HCT116 (cell line): ENCODE measurements at regions not wholly inside any gene's neighbourhood (a gene's known extent, or its start where the extent isn't known, plus 50 kb on each side); places are given as distances from the start of the nearest gene placed in this dataset.

Source experiments
- ATAC-seq: fragments of 200-7000 bp; cut with Tn5 transposase; 2 replicates; pipeline ENCODE4 v1.9.1; 2020; ENCODE audit warnings: mild to moderate bottlenecking, moderate library complexity
- BruUV-seq: library from RNA; stranded (reverse); fragments of 400-500 nt; replicated peaks from 2 replicates; lab custom pipeline; 2021; lab: Mats Ljungman, UMichigan
- CTCF ChIA-PET: fragments of 300-600 bp; sonication (Branson Sonifier 250); formaldehyde crosslinking; loops from one replicate; lab custom pipeline; 2021; ENCODE audit warnings: antibody characterized with exemption; lab: Charles Lee
- POLR2A ChIA-PET: fragments of 300-600, 350-600 bp; sonication (Branson Sonifier 250); formaldehyde crosslinking; loops from one replicate; lab custom pipeline; 2021; ENCODE audit warnings: antibody characterized with exemption; lab: Charles Lee
- RAD21 ChIA-PET, 2 experiments: fragments of 300-600 bp; sonication (Branson Sonifier 250); formaldehyde crosslinking; loops; one replicate each; lab custom pipeline; 2023; ENCODE audit warnings: low total read pairs in 2 of 2; ENCODE audit not compliant: uncharacterized antibody in 2 of 2, unreplicated experiment in 2 of 2, low non-redundant PET in 1 of 2; lab: Charles Lee
- DNase-seq: peaks from one replicate; pipeline ENCODE4 v3.0.0-alpha.2; 2010; ENCODE audit warnings: low read depth, low spot score
- H2AFZ ChIP-seq: fragments of 200-600 bp; shearing (Covaris generic), sonication (generic); 2 replicates; pipeline ENCODE4 v1.6.1; 2017; ENCODE audit warnings: low read depth, mixed run types, mixed read lengths, antibody characterized with exemption, low read length; ENCODE audit not compliant: poor library complexity, severe bottlenecking
- H3K27ac ChIP-seq: 2 replicates; pipeline ENCODE4 v1.5.1; 2012; ENCODE audit warnings: low read depth, low read length
- H3K27me3 ChIP-seq: fragments of 200-600 bp; sonication (generic); 2 replicates; pipeline ENCODE4 v1.6.1; 2016; ENCODE audit warnings: mixed run types, low read length, mixed read lengths; ENCODE audit not compliant: insufficient read depth
- H3K36me3 ChIP-seq, 2 experiments: fragments of 200-500 bp in 1 of 2; fragments of 200-600 bp in 1 of 2; sonication (Bioruptor generic) in 1 of 2; sonication (generic) in 1 of 2; 2 replicates each; pipeline versions ENCODE4 v1.5.1 to v1.6.1; 2014 to 2016; ENCODE audit warnings: low read length in 2 of 2, inconsistent platforms in 1 of 2, mixed read lengths in 1 of 2, mixed run types in 1 of 2; ENCODE audit not compliant: insufficient read depth in 2 of 2, control insufficient read depth in 1 of 2
- H3K4me1 ChIP-seq, 2 experiments: fragments of 200-600 bp in 1 of 2; sonication (generic) in 1 of 2; 2 replicates each; pipeline versions ENCODE4 v1.5.1 to v1.6.1; 2012 to 2017; ENCODE audit warnings: low read length in 2 of 2, inconsistent platforms in 1 of 2, mild to moderate bottlenecking in 1 of 2, mixed read lengths in 1 of 2, mixed run types in 1 of 2, moderate library complexity in 1 of 2; ENCODE audit not compliant: insufficient read depth in 2 of 2, control insufficient read depth in 1 of 2
- H3K4me2 ChIP-seq: fragments of 200-600 bp; sonication (generic); 2 replicates; pipeline ENCODE4 v1.6.1; 2017; ENCODE audit warnings: mixed run types, low read length, mixed read lengths
- H3K4me3 ChIP-seq, 2 experiments: fragments of 200-600 bp in 1 of 2; sonication (generic) in 1 of 2; replicated peaks in 1 of 2; 2 replicates each; pipeline ENCODE4 v1.5.1; 2011 to 2016; ENCODE audit warnings: low read length in 2 of 2, control low read depth in 1 of 2, low read depth in 1 of 2, mild to moderate bottlenecking in 1 of 2, mixed read lengths in 1 of 2, mixed run types in 1 of 2
- H3K79me2 ChIP-seq: fragments of 200-600 bp; sonication (generic); 2 replicates; pipeline ENCODE4 v1.6.1; 2017; ENCODE audit warnings: mild to moderate bottlenecking, mixed run types, low read length, moderate library complexity, mixed read lengths; ENCODE audit not compliant: insufficient read depth
- H3K9ac ChIP-seq: fragments of 200-600 bp; sonication (generic); 2 replicates; pipeline ENCODE4 v1.6.1; 2016; ENCODE audit warnings: low read length, mixed read lengths
- H3K9me2 ChIP-seq: fragments of 200-600 bp; sonication (generic), shearing (Covaris generic); 2 replicates; pipeline ENCODE4 v1.6.1; 2017; ENCODE audit warnings: mixed run types, mild to moderate bottlenecking, moderate library complexity; ENCODE audit not compliant: insufficient read depth
- H3K9me3 ChIP-seq, 2 experiments: fragments of 200-500 bp in 1 of 2; fragments of 200-600 bp in 1 of 2; sonication (Bioruptor generic) in 1 of 2; sonication (generic) in 1 of 2; 2 replicates each; pipeline ENCODE4 v1.6.1; 2014 to 2017; ENCODE audit warnings: low read length in 2 of 2, mixed read lengths in 2 of 2, inconsistent platforms in 1 of 2, low read depth in 1 of 2, mild to moderate bottlenecking in 1 of 2, mixed run types in 1 of 2, moderate library complexity in 1 of 2; ENCODE audit not compliant: control insufficient read depth in 1 of 2, insufficient read depth in 1 of 2
- H4K20me1 ChIP-seq: fragments of 200-600 bp; sonication (generic), shearing (Covaris generic); 2 replicates; pipeline ENCODE4 v1.6.1; 2017; ENCODE audit warnings: mixed run types, mild to moderate bottlenecking, moderate library complexity; ENCODE audit not compliant: insufficient read depth
- ATF3 ChIP-seq: IDR thresholded peaks from 2 replicates; pipeline ENCODE4 v1.6.1; 2012
- CBX3 ChIP-seq: IDR thresholded peaks from 2 replicates; pipeline ENCODE4 v1.6.1; 2012; ENCODE audit warnings: low read depth
- CTCF ChIP-seq, 3 experiments: fragments of 200-600 bp in 1 of 3; sonication (generic) in 1 of 3; IDR thresholded peaks in 2 of 3; conservative IDR thresholded peaks in 1 of 3; 2 replicates each; pipeline ENCODE4 v1.5.1; 2012 to 2017; ENCODE audit warnings: low read depth in 2 of 3, low read length in 2 of 3, antibody characterized with exemption in 1 of 3, borderline replicate concordance in 1 of 3, control low read depth in 1 of 3, mild to moderate bottlenecking in 1 of 3, mixed read lengths in 1 of 3, mixed run types in 1 of 3, moderate library complexity in 1 of 3; ENCODE audit not compliant: insufficient read depth in 1 of 3
- ELF1 ChIP-seq: IDR thresholded peaks from 2 replicates; pipeline ENCODE4 v1.6.1; 2012; ENCODE audit warnings: low read depth, borderline replicate concordance
- EZH2phosphoT487 ChIP-seq: fragments of 200-600 bp; IDR thresholded peaks from 2 replicates; pipeline ENCODE4 v1.6.1; 2018; ENCODE audit warnings: antibody characterized with exemption, borderline replicate concordance
- POLR2A ChIP-seq: IDR thresholded peaks from 2 replicates; pipeline ENCODE4 v1.7.0; 2011; ENCODE audit warnings: borderline replicate concordance; ENCODE audit not compliant: insufficient read depth, insufficient read length; ENCODE audit errors: extremely low read depth
- REST ChIP-seq: IDR thresholded peaks from 2 replicates; pipeline ENCODE4 v1.6.1; 2012; ENCODE audit warnings: low read depth
- SIN3A ChIP-seq: IDR thresholded peaks from 2 replicates; pipeline ENCODE4 v1.6.1; 2012; ENCODE audit warnings: low read depth
- SP1 ChIP-seq: IDR thresholded peaks from 2 replicates; pipeline ENCODE4 v1.6.1; 2012; ENCODE audit warnings: low read depth
- SRF ChIP-seq: IDR thresholded peaks from 2 replicates; pipeline ENCODE4 v1.6.1; 2012; ENCODE audit warnings: low read depth
- TCF7L2 ChIP-seq: IDR thresholded peaks from 2 replicates; pipeline ENCODE4 v1.7.0; 2011; ENCODE audit warnings: borderline replicate concordance, inconsistent platforms; ENCODE audit not compliant: insufficient read depth, insufficient read length; ENCODE audit errors: extremely low read depth
- YY1 ChIP-seq: IDR thresholded peaks from 2 replicates; pipeline ENCODE4 v1.6.1; 2011; ENCODE audit warnings: low read length, low read depth, moderate library complexity, mild to moderate bottlenecking; ENCODE audit not compliant: insufficient replicate concordance; ENCODE audit errors: extremely low read depth
- intact Hi-C: fragments of 100-400 bp; cut with micrococcal nuclease; formaldehyde crosslinking; loops from 2 replicates; pipeline ENCODE4 v1.10.0; 2022

- no peaks in the 10 kb centered on the region for H3K36me3 ChIP-seq
- intact Hi-C loops: no loop called here
- CTCF ChIA-PET: no interaction called here
- DNase-seq (no peak), ATAC-seq (no peak)
- POLR2A ChIA-PET: no interaction called here
- no peak overlapping the region for H3K4me2 ChIP-seq
- no peak overlapping the region for H3K9ac ChIP-seq
- no peaks in the 10 kb centered on the region for H3K9me3 ChIP-seq
- H3K9me2 ChIP-seq: no peaks in the 10 kb centered on the region
- H3K4me1 ChIP-seq: no peaks in the 10 kb centered on the region
- no peaks in the 10 kb centered on the region for H4K20me1 ChIP-seq
- no peak overlapping the region for H3K4me3 ChIP-seq
- no peaks in the 10 kb centered on the region for H3K79me2 ChIP-seq
- no peaks in the 10 kb centered on the region for H3K27me3 ChIP-seq
- no peak overlapping the region for H3K27ac ChIP-seq
- no TSS peak for BruUV-seq
- RAD21 ChIA-PET: no interaction called here
- TF ChIP-seq CTCF (IDR thresholded peaks at IDR 0.05 in 2 of 3, conservative IDR thresholded peaks at IDR 0.05 in 1 of 3; ENCODE audit: borderline replicate concordance in 1 of 3, insufficient read depth in 1 of 3, low read depth in 2 of 3, low read length in 2 of 3) (no peak), TCF7L2 (no peak), POLR2A (no peak), REST (no peak), ATF3 (no peak), SP1 (no peak), SIN3A (no peak), EZH2phosphoT487 (no peak), SRF (no peak), ELF1 (no peak), CBX3 (no peak), YY1 (no peak)
- TF ChIP-seq, all 23 proteins: peak for 0
- H2AFZ ChIP-seq: no peak overlapping the region
These were observed 232.8 kb downstream of the TLE1 start for GRCh38 chr9:81456431-81457006.
